NCI-H524 (cell line): ENCODE measurements at regions not wholly inside any gene's neighbourhood (a gene's known extent, or its start where the extent isn't known, plus 50 kb on each side); places are given as distances from the start of the nearest gene placed in this dataset.

Source experiments
- DNase-seq, 2 experiments: peaks; one replicate each; lab custom pipeline; 2025; lab: John Stamatoyannopoulos, UW

DNA sequence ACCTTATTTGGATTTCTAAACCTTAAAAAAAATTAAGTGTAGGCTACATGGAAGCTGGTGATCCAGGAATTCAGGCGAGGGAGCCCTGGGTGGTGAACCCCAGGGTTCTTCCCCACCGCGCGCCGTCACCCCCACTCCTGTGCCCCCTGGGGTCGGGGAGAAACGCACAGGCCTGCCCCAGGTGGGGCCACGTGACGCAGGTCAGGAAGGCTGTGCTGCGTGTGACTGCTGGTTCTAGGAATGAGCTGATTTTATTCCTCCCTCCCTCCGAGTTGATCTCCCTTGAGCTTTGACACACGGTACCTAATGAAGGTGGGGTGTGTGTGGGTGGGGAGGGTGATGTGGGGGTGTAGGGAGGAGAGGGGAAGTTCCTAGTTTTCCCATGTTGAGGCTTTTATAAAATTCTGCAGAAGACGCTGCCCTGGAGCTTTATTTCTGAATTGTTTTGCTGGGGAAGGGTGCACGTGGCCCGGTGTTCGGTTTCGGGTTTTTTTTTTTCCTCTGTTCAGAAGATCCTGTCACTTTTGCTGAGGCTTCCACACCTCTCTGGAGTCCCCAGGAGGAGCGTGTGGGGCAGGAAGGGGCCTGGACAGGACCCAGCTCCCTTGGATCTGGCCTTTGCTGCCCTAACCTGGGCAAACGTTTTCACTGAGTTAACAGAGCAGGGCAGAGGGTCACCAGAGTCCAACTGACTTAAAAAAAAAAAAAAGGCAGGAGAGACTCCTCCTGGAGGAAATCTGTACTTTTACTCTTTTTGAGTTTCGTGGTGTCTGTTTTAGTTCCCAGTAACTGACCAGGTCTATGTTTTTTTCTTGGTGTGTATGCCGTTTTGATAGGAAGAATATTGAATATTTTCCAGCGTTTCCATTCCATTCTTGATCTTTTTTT lies 55.8 kb upstream of the GSE1 start:
- DNase-seq = peak; percentile 45 to 69

DNA sequence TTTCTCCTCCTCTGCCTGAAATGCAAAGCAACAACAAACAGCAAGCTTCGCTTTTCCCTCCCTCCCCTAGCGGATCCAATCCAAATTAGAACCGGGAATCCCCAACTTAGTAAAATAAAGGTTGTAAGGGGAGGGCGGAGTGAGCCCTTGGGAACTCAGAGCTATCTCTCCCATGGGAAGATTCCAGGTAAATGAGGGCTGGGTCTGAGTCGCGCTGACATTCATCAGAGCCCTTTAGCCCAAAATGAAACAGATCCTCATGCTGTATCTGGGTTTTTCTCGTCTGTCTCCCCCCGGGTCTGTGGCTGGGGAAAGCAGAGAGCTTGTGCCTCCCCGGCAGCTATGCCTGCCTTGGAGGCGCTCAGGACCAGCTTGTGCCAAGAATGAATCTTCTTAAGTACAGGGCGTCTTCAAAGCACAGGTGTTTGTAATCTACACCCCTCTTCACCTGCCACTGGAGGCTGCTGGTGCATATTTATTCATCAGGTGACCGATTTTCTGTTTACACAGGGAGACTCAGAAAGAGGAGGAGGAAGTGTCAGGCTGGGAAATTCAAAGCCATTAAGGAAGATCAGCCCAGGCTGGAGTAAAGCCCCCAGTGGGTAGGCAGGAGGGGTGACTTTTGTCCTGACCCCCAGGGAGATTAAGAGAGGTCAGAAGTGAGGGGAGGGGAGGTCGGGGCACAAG lies 55.0 kb upstream of the GSE1 start:
- DNase-seq = peak; percentile 84 to 95

DNA sequence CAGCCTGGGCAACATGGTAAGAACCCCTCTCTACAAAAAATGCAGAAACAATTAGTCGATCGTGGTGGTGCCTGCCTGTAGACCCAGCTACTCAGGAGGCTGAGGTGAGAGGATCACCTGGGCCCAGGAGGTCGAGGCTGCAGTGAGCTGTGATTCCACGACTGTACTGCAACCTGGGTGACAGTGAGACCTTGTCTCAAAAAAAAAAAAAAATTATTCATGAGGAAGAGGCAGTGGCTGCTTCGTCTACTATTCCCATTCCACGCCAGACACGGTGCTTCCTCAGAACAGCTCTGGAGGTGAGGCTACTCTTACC lies 52.2 kb upstream of the GSE1 start:
- DNase-seq = no peak

DNA sequence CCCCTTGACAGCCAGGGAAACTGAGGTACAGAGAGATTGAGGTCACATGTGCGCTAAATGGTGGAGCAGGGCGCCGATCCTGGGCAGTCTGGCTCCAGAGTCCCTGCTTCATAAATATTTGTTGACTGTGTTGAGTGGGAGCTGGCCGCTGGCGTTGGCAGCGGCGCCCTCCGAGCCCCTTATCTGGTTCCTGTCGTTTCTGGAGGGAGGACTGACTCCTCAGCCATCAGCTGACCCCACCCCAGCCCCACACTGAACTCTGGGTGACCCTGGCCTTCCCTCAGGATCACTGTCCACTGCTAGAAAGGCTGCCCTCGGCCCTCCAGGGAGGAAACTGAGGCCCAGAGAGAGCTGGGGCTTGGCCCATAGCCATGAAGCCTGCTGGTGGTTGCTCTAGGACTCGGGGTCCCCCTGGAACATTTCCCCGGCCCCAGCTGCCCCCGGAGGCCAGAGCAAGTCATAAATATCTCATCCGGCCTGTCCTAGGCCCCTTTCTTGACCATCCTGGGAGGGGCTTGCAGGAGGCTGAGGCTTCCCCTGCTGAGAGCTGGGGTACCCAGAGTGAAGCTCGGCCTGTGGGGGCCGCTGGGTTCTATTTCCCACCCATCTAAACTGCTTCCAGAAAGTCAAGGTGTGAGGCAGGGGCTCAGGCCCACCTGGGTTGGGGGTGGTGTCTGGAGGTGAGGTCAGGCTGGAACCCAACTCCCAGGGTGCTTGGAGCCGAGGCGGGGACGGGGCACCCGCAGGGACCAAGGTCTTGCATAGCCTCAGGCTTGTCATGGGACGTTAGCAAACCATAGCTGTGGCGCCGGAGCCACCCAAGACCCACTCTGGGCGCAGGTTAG lies 51.7 kb upstream of the GSE1 start:
- no peak for DNase-seq

DNA sequence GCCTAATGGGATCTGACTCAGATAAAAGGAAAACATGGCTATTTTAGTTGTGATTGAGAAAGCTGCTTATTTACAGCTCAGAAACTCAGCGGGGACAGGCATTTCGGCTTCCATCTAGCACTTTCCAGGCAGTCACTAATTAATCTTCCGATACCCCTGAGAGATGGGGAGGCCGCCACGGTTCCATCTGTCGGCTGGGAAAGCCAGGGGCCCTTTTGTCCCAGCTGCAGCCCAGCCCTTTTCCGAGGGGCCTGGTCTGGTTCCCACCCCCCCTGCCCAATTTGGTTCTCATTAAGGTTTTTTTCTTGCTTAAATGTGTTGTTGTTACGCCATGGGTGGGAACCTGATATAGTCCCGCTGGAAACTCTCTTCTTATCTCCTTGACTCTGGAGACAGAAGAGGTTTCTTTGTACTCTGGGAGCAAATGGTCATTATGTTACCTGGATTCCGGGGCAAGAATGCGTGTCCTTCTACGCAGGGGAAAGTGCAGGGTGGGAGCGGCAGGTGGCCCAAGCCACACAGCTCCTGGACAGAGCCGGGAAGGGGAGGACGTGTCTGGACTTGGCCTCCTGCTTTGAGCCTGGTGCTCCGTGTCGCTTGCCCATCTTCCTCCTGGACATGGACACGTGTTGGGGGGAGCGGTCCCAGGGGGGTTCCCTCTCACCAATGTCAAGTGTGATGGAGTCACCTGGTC lies 50.9 kb upstream of the GSE1 start:
- peak in 1 of 2 experiments; percentile 65 for DNase-seq

DNA sequence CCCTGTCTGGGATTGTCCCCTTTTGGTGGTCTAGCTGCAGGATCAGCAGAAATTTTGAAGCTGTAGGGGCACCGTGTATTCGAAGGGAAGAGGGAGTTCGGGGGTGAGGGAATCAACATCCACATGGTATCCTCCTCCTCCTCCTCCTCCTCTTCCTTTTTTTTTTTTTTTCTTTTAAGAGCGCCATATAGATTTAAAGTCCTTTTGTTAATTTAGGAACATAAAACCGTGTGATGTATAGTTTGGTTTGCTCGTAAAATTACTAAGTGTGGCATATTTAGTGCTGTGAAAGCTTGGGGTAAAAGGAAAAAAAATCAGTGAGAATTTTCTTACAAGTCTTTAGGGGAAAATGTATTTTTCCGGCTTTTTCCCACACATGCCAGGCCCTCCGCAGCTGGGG lies 50.1 kb upstream of the GSE1 start:
- no peak for DNase-seq
